Neural crest cell (in vitro differentiated cells): ENCODE measurements at regions not wholly inside any gene's neighbourhood (a gene's known extent, or its start where the extent isn't known, plus 50 kb on each side); places are given as distances from the start of the nearest gene placed in this dataset.

ENCODE experiments used
- DNase-seq: peaks from one replicate; pipeline ENCODE4 v3.0.0; 2021; ENCODE audit warnings: low read depth, mixed read lengths, low spot score
- H3K27ac Mint-ChIP-seq: one replicate; pipeline ENCODE4 v1.8.0; 2021; ENCODE audit warnings: mild to moderate bottlenecking, mixed read lengths; ENCODE audit not compliant: unreplicated experiment
- H3K27me3 Mint-ChIP-seq: 2 replicates; pipeline ENCODE4 v1.8.0; 2021; ENCODE audit warnings: low read depth, mild to moderate bottlenecking, mixed read lengths
- H3K36me3 Mint-ChIP-seq: 2 replicates; pipeline ENCODE4 v1.8.0; 2021; ENCODE audit warnings: low read depth, mild to moderate bottlenecking, mixed read lengths
- H3K4me1 Mint-ChIP-seq: 2 replicates; pipeline ENCODE4 v1.8.0; 2021; ENCODE audit warnings: mixed read lengths
- H3K4me3 Mint-ChIP-seq: one replicate; pipeline ENCODE4 v1.8.0; 2021; ENCODE audit warnings: mild to moderate bottlenecking, mixed read lengths
- H3K9me3 Mint-ChIP-seq: 2 replicates; pipeline ENCODE4 v1.8.0; 2021; ENCODE audit warnings: mixed read lengths
- TF ChIP-seq, protein P1 (sequence below): fragments of 200-600 bp; sonication (generic); conservative IDR thresholded peaks from 2 replicates; pipeline ENCODE4 v1.5.0; 2021; ENCODE audit warnings: antibody characterized with exemption, mild to moderate bottlenecking

DNA sequence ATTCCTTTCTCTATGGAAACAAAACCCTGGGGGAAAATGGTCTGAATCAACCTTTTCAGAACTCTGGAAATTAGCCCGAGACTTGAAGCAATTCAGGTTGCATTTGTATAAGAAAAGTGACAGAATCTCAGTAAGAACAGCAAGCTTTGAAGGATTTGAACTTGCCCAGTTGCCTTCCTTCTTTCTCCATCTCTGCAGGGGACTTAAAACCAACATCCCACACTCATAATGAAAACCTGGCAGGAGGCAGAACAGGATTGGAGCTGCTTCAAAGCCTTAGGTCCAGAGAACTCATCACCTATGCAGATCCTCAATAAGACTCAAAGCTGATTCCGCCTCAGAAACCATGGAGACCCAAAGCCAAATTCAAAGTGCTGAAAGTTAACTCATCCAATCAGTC, 790.5 kb upstream of the ID2 start:
- no peaks in the 10 kb centered on the region for H3K27me3 Mint-ChIP-seq
- TF ChIP-seq, protein P1, sequence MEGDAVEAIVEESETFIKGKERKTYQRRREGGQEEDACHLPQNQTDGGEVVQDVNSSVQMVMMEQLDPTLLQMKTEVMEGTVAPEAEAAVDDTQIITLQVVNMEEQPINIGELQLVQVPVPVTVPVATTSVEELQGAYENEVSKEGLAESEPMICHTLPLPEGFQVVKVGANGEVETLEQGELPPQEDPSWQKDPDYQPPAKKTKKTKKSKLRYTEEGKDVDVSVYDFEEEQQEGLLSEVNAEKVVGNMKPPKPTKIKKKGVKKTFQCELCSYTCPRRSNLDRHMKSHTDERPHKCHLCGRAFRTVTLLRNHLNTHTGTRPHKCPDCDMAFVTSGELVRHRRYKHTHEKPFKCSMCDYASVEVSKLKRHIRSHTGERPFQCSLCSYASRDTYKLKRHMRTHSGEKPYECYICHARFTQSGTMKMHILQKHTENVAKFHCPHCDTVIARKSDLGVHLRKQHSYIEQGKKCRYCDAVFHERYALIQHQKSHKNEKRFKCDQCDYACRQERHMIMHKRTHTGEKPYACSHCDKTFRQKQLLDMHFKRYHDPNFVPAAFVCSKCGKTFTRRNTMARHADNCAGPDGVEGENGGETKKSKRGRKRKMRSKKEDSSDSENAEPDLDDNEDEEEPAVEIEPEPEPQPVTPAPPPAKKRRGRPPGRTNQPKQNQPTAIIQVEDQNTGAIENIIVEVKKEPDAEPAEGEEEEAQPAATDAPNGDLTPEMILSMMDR, result no peak
- peaks cover 9% of the 10 kb centered on the region for H3K9me3 Mint-ChIP-seq
- no peak overlapping the region for H3K4me3 Mint-ChIP-seq
- no peak overlapping the region for H3K27ac Mint-ChIP-seq
- H3K36me3 Mint-ChIP-seq, result peaks cover 6% of the 10 kb centered on the region
- no peak for DNase-seq
- H3K4me1 Mint-ChIP-seq, result peaks cover 4% of the 10 kb centered on the region

DNA sequence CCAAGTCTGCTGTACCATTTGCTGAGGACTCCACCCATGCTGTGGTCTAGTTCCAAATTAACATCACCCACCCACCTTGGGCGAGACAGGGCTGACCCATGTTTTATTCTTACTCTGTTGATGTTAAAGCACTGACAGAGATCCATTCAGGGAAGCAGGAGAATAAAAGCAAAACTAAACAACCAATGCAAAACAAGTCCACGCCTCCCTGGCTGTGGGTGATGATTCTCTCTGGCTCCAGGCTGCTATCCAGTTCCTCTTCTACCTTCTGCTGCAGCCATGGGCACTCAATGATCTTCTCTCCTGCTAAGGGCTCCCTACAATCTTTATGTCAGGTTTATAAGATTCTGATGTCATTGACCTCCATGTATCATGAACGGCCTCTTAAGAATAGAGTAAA, 786.6 kb upstream of the ID2 start:
- Mint-ChIP-seq H3K9me3 (peaks cover 9% of the 10 kb centered on the region), H3K4me3 (no peak overlapping the region), H3K4me1 (peaks cover 13% of the 10 kb centered on the region), H3K36me3 (peaks cover 6% of the 10 kb centered on the region), H3K27ac (no peak overlapping the region), H3K27me3 (no peaks in the 10 kb centered on the region)
- TF ChIP-seq, protein P1, result no peak
- DNase-seq, result no peak

DNA sequence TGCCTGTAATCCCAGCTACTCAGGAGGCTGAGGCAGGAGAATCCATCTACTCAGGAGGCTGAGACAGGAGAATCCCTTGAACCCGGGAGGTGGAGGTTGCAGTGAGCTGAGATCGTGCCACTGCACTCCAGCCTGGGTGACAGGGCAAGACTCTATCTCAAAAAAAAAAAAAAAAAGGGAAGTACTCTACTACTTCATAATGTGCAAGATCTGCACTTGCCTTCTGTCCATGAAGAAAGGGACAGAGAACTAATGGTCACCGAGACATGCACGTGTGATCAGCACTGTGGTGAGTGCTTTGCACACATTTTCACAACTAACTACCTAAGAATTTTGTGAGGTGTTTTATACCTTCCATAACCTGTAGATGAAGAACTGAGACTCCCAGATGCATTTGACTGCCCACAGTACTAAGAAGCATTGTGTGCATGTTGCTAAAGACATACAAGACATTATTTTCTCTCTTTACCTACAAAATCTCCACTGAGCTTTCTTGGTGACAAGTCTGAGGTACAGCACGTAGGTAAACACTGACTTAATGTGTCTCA, 784.8 kb upstream of the ID2 start:
- TF ChIP-seq, protein P1, result no peak
- no peak for DNase-seq
- H3K9me3 Mint-ChIP-seq, result peaks cover 4% of the 10 kb centered on the region
- H3K27me3 Mint-ChIP-seq, result no peaks in the 10 kb centered on the region
- H3K4me1 Mint-ChIP-seq, result peaks cover 9% of the 10 kb centered on the region
- peaks cover under 1% of the 10 kb centered on the region for H3K36me3 Mint-ChIP-seq
- H3K4me3 Mint-ChIP-seq, result no peak overlapping the region
- peak overlapping the region; percentile 44 for H3K27ac Mint-ChIP-seq

DNA sequence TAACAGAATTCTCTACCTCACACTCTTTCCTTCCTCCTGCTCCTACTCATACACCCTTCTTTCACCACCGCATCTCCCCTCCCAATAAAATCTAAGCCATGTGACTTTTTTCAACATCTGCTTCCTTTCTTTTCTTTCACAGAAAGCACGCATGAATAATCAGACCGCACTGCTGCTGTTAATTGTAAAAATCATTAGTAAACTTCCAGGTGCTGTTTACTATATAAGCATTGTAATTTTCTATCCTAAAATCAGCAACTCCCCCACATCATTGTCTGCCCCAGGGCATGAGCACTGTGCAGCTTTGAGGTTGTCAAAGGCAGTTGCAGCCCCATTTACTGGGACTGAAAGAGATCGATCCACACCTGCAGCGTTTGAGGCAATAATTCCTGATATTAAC, 782.6 kb upstream of the ID2 start:
- no peaks in the 10 kb centered on the region for H3K27me3 Mint-ChIP-seq
- no peak overlapping the region for H3K4me3 Mint-ChIP-seq
- no peaks in the 10 kb centered on the region for H3K9me3 Mint-ChIP-seq
- TF ChIP-seq, protein P1, result no peak
- H3K4me1 Mint-ChIP-seq, result peaks cover 9% of the 10 kb centered on the region
- no peaks in the 10 kb centered on the region for H3K36me3 Mint-ChIP-seq
- no peak for DNase-seq
- H3K27ac Mint-ChIP-seq, result no peak overlapping the region

DNA sequence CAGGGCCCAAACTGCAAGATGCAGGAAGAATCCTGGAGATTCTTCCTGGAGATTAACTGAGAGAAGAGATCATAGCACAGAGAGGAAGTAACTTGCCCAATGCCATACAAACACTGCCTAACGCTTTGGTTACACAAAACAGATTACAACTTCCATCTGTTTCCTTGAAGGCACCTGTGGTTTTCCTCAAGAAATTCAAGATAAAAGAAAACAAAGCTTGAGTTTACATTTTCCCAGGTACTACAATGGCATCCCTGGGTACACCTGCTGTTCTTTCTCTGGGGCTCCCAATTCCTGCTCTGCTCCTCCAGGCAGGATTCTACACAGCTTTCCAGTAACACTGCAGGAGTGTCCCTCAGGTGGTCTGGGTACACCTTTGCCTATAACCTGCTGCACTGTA, 781.9 kb upstream of the ID2 start:
- TF ChIP-seq, protein P1, result no peak
- no peak overlapping the region for H3K27ac Mint-ChIP-seq
- H3K4me3 Mint-ChIP-seq, result no peak overlapping the region
- H3K9me3 Mint-ChIP-seq, result no peaks in the 10 kb centered on the region
- no peaks in the 10 kb centered on the region for H3K36me3 Mint-ChIP-seq
- no peaks in the 10 kb centered on the region for H3K27me3 Mint-ChIP-seq
- peaks cover 9% of the 10 kb centered on the region for H3K4me1 Mint-ChIP-seq
- DNase-seq, result no peak

DNA sequence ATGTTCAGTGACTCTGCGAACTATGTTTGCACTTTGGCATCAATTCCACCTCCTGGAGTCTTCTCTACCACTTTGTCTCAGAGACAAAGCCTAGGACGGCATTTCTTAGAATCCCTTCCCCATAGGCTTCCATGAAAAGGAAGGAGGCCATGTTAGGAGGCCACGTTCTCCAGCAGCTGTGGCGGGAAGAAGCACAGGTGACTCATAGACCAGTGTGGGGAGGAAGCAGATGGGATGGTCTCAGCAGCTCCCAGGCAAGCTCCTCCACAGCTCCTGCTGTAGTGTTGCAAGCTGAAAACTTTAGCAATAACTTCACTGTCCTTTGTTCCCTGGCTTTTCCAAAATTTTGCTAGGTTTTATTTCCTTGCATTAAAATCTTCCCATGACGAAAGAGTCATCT, 781.3 kb upstream of the ID2 start:
- Mint-ChIP-seq H3K9me3 (no peaks in the 10 kb centered on the region), H3K4me3 (no peak overlapping the region), H3K27me3 (no peaks in the 10 kb centered on the region), H3K4me1 (peaks cover 9% of the 10 kb centered on the region), H3K36me3 (no peaks in the 10 kb centered on the region), H3K27ac (no peak overlapping the region)
- DNase-seq, result no peak
- TF ChIP-seq, protein P1, result no peak
